ENCODE measurements at regions not wholly inside any gene's neighbourhood (a gene's known extent, or its start where the extent isn't known, plus 50 kb on each side); places are given as distances from the start of the nearest gene placed in this dataset.
"Not testable (repeated sequence)": the region's sequence is repeated elsewhere in the genome, so short reads cannot be mapped to it uniquely, and the experiment has no call there.

DNA sequence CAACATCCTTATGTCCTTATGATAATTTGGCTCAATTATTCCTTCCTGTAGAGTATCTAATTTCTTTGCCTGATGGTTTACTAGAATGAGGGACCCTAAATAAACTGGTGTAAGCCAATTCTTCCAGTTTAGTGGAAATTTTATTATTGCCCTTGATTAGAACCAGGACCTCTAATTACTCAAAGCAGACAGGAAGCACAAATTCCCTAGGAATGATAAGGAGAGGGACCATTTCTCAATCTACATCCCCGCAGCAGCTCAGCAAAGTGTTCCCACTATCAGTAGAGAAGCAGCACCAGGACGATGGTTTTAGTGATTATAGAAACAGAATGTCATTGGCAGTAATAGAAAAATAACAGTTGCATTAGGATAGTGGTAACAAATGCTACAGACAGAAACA lies 97.1 kb downstream of the PLPPR4 start:
- intact Hi-C loops (cut with DNase I, micrococcal nuclease), result no loop called here
- Mint-ChIP-seq H3K4me3 (no peak overlapping the region), H3K36me3 (ENCODE audit: low read depth) (no peaks in the 10 kb centered on the region), H3K9me3 (ENCODE audit: low read depth) (no peaks in the 10 kb centered on the region), H3K27ac (no peak overlapping the region), H3K27me3 (no peaks in the 10 kb centered on the region), H3K4me1 (no peaks in the 10 kb centered on the region)
- DNase-seq (no peak), ATAC-seq (no peak)
- ChIA-PET CTCF (no interaction called here), POLR2A (no interaction called here)

DNA sequence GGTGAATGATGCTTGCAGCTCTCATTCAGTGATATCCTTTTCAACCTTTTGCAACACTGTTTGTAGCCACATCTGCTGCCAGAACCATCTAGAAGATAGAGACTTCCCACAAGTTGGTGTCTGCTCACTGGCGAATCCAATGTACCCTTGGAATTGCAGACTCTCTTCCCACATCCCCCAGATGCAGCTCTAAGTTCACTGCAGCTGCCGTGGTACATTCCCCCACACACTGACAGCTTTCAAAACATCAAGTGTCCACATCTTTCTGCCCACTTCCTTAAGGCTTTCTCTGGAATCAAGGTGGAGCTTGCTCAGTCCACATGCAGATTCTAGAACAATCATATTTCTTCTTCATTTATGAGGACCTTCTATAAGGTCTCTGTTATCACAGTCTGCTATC lies 99.2 kb downstream of the PLPPR4 start:
- ChIA-PET POLR2A (no interaction called here), CTCF (no interaction called here)
- no peaks in the 10 kb centered on the region for H3K9me3 Mint-ChIP-seq (ENCODE audit: low read depth)
- no peaks in the 10 kb centered on the region for H3K36me3 Mint-ChIP-seq (ENCODE audit: low read depth)
- no peak overlapping the region for H3K27ac Mint-ChIP-seq
- H3K4me3 Mint-ChIP-seq, result no peak overlapping the region
- H3K27me3 Mint-ChIP-seq, result peaks cover 2% of the 10 kb centered on the region
- DNase-seq (no peak), ATAC-seq (no peak)
- intact Hi-C loops (cut with DNase I, micrococcal nuclease), result no loop called here
- no peaks in the 10 kb centered on the region for H3K4me1 Mint-ChIP-seq

DNA sequence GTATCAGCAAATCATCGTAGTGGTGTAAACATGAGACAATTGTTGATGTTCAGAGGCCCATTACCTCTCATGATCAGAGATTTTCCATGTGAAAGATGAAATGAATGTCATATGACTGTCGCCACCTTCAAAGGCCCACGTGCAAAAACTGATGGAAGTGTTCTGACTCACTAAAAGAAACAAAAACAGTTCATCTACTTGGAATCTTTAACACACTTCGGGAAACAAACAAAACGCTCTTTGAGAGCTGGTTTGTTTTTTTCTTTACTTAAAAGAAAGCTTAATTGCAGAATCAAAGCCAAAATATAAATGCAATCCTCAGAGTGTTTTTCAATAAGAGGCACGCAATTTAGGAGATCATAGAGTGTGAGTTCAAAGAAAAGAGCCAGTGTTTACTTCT lies 100.8 kb downstream of the PLPPR4 start:
- Mint-ChIP-seq H3K27me3 (peaks cover 2% of the 10 kb centered on the region), H3K4me3 (no peak overlapping the region), H3K9me3 (ENCODE audit: low read depth) (no peaks in the 10 kb centered on the region), H3K27ac (no peak overlapping the region), H3K36me3 (ENCODE audit: low read depth) (no peaks in the 10 kb centered on the region), H3K4me1 (no peaks in the 10 kb centered on the region)
- POLR2A ChIA-PET, result no interaction called here
- intact Hi-C loops (cut with DNase I, micrococcal nuclease), result no loop called here
- CTCF ChIA-PET, result no interaction called here
- no peak for ATAC-seq
- DNase-seq, result no peak

DNA sequence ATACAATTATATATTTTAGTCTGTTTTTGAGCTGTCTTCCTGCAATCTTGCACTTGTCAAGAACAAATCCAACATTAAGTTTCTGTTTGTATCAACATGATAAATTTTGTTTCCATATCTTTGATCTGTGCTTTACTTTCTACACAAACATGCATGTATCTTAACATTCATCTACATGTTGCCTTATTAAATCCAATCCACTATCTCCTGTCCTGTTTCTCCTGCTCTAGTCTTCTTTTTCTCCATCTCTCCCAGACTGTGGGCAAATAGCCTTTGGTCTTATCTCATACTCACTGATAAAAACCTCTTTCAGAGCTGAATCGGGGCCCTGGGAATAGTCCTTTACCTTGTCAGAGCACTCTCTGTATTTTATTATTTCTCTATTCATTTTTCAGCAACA lies 101.3 kb downstream of the PLPPR4 start:
- Mint-ChIP-seq H3K9me3 (ENCODE audit: low read depth) (no peaks in the 10 kb centered on the region), H3K27me3 (peaks cover 2% of the 10 kb centered on the region), H3K4me1 (no peaks in the 10 kb centered on the region), H3K27ac (no peak overlapping the region), H3K36me3 (ENCODE audit: low read depth) (no peaks in the 10 kb centered on the region), H3K4me3 (no peak overlapping the region)
- intact Hi-C loops (cut with DNase I, micrococcal nuclease), result no loop called here
- DNase-seq (no peak), ATAC-seq (no peak)
- ChIA-PET POLR2A (no interaction called here), CTCF (no interaction called here)

DNA sequence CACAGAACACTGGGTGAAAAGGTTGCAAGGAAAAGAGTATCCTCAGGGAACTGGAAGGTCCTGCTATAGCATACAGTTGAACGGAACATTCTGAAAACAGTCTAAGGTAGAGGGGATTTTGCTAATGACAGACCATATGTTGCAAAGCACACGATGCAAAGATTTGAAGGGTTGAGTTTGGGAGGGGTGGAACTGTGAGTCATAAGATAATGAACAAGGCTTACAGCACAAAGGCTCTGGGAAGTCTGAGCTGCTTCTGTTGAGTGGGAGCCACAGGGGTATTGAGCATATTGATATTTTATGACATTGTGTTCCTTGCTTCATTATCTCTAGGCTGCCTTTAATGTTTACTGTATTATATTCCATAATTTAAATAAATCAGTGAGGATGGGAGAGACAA lies 104.9 kb downstream of the PLPPR4 start:
- intact Hi-C loops (cut with DNase I, micrococcal nuclease), result no loop called here
- Mint-ChIP-seq H3K4me3 (no peak overlapping the region), H3K4me1 (no peaks in the 10 kb centered on the region), H3K27me3 (peaks cover 2% of the 10 kb centered on the region), H3K27ac (no peak overlapping the region), H3K36me3 (ENCODE audit: low read depth) (no peaks in the 10 kb centered on the region), H3K9me3 (ENCODE audit: low read depth) (no peaks in the 10 kb centered on the region)
- POLR2A ChIA-PET, result no interaction called here
- DNase-seq (no peak), ATAC-seq (no peak)
- CTCF ChIA-PET, result no interaction called here

- no peak for DNase-seq
- no peaks in the 10 kb centered on the region for H3K4me1 Mint-ChIP-seq
- no peaks in the 10 kb centered on the region for H3K36me3 Mint-ChIP-seq (ENCODE audit: low read depth)
- H3K4me3 Mint-ChIP-seq, result no peak overlapping the region
- H3K9me3 Mint-ChIP-seq (ENCODE audit: low read depth), result no peaks in the 10 kb centered on the region
- H3K27me3 Mint-ChIP-seq, result peaks cover 2% of the 10 kb centered on the region
- ATAC-seq, result no peak
- ChIA-PET CTCF (no interaction called here), POLR2A (no interaction called here)
- intact Hi-C loops (cut with DNase I, micrococcal nuclease), result no loop called here
- H3K27ac Mint-ChIP-seq, result no peak overlapping the region
Measured at GRCh38 chr1:99370476-99370875, 106.2 kb downstream of the PLPPR4 start.

GRCh38 chr1:99371413-99371812 lies 107.1 kb downstream of the PLPPR4 start:
- ChIA-PET POLR2A (no interaction called here), CTCF (no interaction called here)
- intact Hi-C loops (cut with DNase I, micrococcal nuclease), result no loop called here
- H3K27ac Mint-ChIP-seq, result no peak overlapping the region
- DNase-seq (no peak), ATAC-seq (no peak)
- no peak overlapping the region for H3K4me3 Mint-ChIP-seq
- H3K4me1 Mint-ChIP-seq, result no peaks in the 10 kb centered on the region
- no peaks in the 10 kb centered on the region for H3K9me3 Mint-ChIP-seq (ENCODE audit: low read depth)
- peaks cover 2% of the 10 kb centered on the region for H3K27me3 Mint-ChIP-seq
- no peaks in the 10 kb centered on the region for H3K36me3 Mint-ChIP-seq (ENCODE audit: low read depth)

GRCh38 chr1:99374109-99374508 lies 109.8 kb downstream of the PLPPR4 start:
- Mint-ChIP-seq H3K27ac (no peak overlapping the region), H3K36me3 (ENCODE audit: low read depth) (no peaks in the 10 kb centered on the region), H3K27me3 (no peaks in the 10 kb centered on the region), H3K4me3 (no peak overlapping the region), H3K9me3 (ENCODE audit: low read depth) (no peaks in the 10 kb centered on the region), H3K4me1 (no peaks in the 10 kb centered on the region)
- intact Hi-C loops (cut with DNase I, micrococcal nuclease), result no loop called here
- POLR2A ChIA-PET, result no interaction called here
- no peak for ATAC-seq
- CTCF ChIA-PET, result no interaction called here
- no peak for DNase-seq

DNA sequence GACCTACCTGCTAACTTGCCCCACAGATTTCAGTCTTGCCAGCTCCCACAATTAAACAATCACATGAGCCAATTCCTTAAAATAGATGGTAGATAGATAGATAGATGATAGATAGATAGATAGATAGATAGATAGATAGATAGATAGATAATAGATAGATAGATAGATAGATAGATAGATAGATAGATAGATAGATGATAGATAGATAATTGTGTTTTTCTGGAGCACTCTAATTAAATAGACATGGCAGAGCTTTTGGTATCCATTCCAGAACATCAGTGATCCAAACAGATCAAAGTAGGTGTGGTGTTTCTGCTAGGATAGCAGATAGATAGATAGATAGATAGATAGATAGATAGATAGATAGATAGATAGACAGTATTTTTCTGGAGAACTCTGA lies 110.4 kb downstream of the PLPPR4 start:
- DNase-seq; H3K4me3 Mint-ChIP-seq; POLR2A ChIA-PET; H3K9me3 Mint-ChIP-seq (ENCODE audit: low read depth); H3K36me3 Mint-ChIP-seq (ENCODE audit: low read depth); CTCF ChIA-PET; H3K27me3 Mint-ChIP-seq; H3K27ac Mint-ChIP-seq; intact Hi-C loops (cut with DNase I, micrococcal nuclease); ATAC-seq; H3K4me1 Mint-ChIP-seq: not testable (repeated sequence)

DNA sequence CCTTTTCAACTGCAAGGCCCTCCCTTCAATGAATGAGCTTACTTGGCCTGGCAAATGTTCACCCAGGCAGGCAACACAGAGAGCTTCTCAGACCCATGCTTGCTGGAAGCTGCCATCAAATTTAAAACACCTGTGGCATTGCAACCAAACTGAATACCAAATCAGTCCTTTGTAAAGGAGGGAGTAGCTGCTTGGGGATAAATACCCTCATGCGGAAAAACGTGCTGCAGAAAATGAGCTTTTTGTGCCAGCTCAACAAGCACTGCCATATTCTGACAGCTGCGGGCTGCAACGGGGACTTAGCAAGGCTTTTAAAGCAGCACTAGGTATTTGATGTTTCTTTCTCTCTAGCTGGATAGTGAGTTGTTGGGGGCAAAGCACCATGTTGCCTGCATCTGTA lies 119.7 kb downstream of the PLPPR4 start:
- no peak overlapping the region for H3K4me3 Mint-ChIP-seq
- H3K4me1 Mint-ChIP-seq, result no peaks in the 10 kb centered on the region

GRCh38 chr1:99385852-99386251 lies 121.6 kb downstream of the PLPPR4 start:
- Mint-ChIP-seq H3K27me3 (no peaks in the 10 kb centered on the region), H3K4me3 (no peak overlapping the region), H3K4me1 (no peaks in the 10 kb centered on the region), H3K36me3 (ENCODE audit: low read depth) (no peaks in the 10 kb centered on the region), H3K27ac (no peak overlapping the region), H3K9me3 (ENCODE audit: low read depth) (no peaks in the 10 kb centered on the region)
- no peak for DNase-seq
- ATAC-seq, result no peak
- CTCF ChIA-PET, result no interaction called here
- intact Hi-C loops (cut with DNase I, micrococcal nuclease), result no loop called here
- POLR2A ChIA-PET, result no interaction called here

More for the DNA sequence above, 119.7 kb downstream of the PLPPR4 start:
- Mint-ChIP-seq H3K9me3 (ENCODE audit: low read depth) (no peaks in the 10 kb centered on the region), H3K27me3 (no peaks in the 10 kb centered on the region), H3K27ac (no peak overlapping the region), H3K36me3 (ENCODE audit: low read depth) (no peaks in the 10 kb centered on the region)
- ATAC-seq, result no peak
- ChIA-PET POLR2A (no interaction called here), CTCF (interaction anchor here (1.0 kb wide), 1 partner anchor 203 kb away, joined by 3 read pairs; no protein-coding TSS in a partner anchor)
- DNase-seq, result no peak
- intact Hi-C loops (cut with DNase I, micrococcal nuclease), result no loop called here

DNA sequence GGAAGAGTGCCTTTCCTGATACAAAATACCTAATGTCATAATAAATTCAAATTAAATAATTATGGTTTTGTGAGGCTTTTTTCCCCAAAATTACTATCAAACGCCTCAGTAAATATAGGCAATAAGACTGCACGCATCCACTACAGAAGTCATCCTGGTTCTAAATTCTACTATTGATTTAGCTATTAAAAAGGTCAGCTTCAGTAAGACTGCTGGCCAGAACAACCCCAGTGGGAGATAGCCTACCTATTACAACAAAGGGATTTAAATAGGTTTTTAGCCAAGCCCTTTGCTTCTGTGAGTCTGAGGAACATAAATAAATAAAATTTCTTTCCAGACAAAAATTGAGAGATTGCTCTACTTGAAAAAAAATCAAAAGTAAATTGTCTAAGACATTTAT lies 132.1 kb downstream of the PLPPR4 start:
- intact Hi-C loops (cut with DNase I, micrococcal nuclease), result no loop called here
- ChIA-PET POLR2A (no interaction called here), CTCF (no interaction called here)
- ATAC-seq (no peak), DNase-seq (no peak)
- Mint-ChIP-seq H3K27ac (no peak overlapping the region), H3K27me3 (peaks cover 13% of the 10 kb centered on the region), H3K4me1 (no peaks in the 10 kb centered on the region), H3K36me3 (ENCODE audit: low read depth) (no peaks in the 10 kb centered on the region), H3K4me3 (no peak overlapping the region), H3K9me3 (ENCODE audit: low read depth) (peaks cover 1% of the 10 kb centered on the region)

DNA sequence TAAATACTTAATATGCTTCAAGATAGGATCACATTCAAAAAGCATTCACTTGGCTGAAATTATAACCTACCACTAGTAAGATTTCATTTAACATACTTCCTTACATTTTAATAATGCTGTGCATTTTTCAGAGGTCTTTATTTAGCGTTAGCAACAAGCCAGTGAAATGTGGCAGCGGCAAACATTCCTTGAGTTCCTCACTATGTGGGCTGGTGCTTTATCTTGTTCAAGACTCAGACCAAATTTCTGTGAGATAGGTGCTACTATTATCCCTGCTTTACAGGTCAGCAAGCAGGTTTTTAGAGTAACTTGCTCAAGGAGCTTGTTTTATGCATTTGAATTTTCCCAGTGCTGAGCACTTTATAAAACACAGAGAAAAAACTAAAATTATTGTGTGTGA lies 132.7 kb downstream of the PLPPR4 start:
- intact Hi-C loops (cut with DNase I, micrococcal nuclease), result no loop called here
- Mint-ChIP-seq H3K36me3 (ENCODE audit: low read depth) (no peaks in the 10 kb centered on the region), H3K27me3 (peaks cover 13% of the 10 kb centered on the region), H3K4me3 (no peak overlapping the region), H3K4me1 (no peaks in the 10 kb centered on the region), H3K9me3 (ENCODE audit: low read depth) (peaks cover 1% of the 10 kb centered on the region), H3K27ac (no peak overlapping the region)
- POLR2A ChIA-PET, result no interaction called here
- ATAC-seq, result no peak
- CTCF ChIA-PET, result no interaction called here
- DNase-seq, result no peak
